ENCODE measurements at regions not wholly inside any gene's neighbourhood (a gene's known extent, or its start where the extent isn't known, plus 50 kb on each side); places are given as distances from the start of the nearest gene placed in this dataset.

DNA sequence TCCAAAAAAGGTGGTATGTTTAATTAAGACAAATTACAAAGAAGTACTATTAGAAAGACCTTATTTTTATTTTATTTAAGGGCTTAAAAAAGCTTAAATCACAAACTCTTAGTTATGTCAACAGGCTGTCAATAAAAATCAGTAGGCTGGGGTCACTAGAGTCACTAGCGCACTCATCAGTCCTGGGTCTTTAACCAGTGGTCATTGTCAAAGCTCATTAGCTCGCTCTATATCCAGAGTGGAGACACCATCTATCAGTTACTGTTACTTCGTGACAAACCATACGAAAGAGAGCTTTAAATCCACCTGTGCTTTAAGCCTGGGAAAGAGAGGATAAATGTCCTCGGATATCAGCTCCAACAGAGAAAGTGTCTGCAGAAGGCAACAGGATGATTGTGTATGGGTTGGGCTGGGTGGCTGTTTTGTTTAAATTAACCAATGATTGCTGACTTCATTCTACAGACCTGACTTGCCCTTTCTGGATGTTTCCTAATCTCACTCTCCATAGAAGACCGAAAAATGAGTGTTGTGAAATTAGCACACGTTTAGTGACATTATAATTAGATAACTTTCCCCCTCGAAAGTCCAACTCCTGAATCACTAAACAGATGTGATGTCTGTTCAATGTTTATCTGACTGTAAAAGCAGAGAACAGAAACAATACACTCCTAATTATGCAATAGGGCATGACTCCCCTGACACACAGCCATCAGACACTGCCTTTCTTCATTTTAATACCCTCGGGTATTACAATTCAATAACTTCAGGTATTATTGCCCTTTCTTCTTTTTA is 123.6 kb upstream of the TNPO1 start:
- Histone ChIP-seq H3K27ac (no peak overlapping the region), H3K4me3 (ENCODE audit: low read depth, low read length) (no peak overlapping the region), H3K27me3 (replicated peaks) (no peaks in the 10 kb centered on the region), H3K36me3 (replicated peaks) (no peaks in the 10 kb centered on the region)
- in situ Hi-C loops (cut with HindIII; ENCODE audit: low pct_ligation_motif_present, low sequenced_read_pairs), result no loop called here
- TF ChIP-seq, protein P1, sequence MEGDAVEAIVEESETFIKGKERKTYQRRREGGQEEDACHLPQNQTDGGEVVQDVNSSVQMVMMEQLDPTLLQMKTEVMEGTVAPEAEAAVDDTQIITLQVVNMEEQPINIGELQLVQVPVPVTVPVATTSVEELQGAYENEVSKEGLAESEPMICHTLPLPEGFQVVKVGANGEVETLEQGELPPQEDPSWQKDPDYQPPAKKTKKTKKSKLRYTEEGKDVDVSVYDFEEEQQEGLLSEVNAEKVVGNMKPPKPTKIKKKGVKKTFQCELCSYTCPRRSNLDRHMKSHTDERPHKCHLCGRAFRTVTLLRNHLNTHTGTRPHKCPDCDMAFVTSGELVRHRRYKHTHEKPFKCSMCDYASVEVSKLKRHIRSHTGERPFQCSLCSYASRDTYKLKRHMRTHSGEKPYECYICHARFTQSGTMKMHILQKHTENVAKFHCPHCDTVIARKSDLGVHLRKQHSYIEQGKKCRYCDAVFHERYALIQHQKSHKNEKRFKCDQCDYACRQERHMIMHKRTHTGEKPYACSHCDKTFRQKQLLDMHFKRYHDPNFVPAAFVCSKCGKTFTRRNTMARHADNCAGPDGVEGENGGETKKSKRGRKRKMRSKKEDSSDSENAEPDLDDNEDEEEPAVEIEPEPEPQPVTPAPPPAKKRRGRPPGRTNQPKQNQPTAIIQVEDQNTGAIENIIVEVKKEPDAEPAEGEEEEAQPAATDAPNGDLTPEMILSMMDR (IDR thresholded peaks at IDR 0.05; ENCODE audit: low read depth, low read length, missing control alignments), result no peak
- DNase-seq, result no peak

DNA sequence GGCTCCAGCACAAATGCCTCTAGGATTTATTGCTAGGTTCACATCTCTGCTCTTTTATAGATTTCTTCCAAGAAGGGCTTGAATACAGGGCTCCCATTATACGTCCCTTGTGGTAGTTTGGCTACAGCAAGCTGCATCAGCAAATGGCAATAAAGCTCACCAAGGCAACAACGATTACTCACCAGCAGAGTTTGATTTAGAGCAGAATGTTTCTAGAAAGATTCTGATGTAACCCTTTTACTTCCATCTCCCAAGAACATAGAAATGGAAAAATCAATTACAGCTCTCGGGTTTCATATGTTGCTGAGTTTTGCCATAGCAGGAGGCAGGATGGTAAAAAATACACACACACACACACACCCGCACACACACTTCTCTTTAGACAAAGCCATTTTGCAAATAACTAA is 124.2 kb upstream of the TNPO1 start:
- Histone ChIP-seq H3K27ac (no peak overlapping the region), H3K4me3 (ENCODE audit: low read depth, low read length) (no peak overlapping the region), H3K36me3 (replicated peaks) (no peaks in the 10 kb centered on the region), H3K27me3 (replicated peaks) (no peaks in the 10 kb centered on the region)
- DNase-seq, result no peak
- in situ Hi-C loops (cut with HindIII; ENCODE audit: low pct_ligation_motif_present, low sequenced_read_pairs), result no loop called here
- TF ChIP-seq, protein P1 (IDR thresholded peaks at IDR 0.05; ENCODE audit: low read depth, low read length, missing control alignments), result no peak

DNA sequence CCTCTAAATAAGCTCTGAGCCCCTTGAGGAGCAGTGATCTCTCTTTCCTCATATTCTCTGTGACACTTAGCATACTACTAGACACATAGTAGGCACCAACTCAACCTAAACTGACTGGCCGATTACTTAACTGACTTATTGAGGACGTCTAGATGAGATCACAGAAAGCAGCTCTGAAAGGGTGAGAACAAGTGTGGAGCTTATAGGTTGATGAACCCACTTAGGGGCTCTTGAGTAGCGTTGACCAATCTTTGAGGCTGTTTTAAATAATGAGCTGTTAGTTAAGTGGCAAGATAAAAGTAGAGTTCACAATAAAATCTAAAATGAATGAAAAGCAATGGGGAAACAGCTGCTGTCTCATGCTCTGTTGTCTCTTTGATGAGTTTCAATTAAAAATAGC is 124.7 kb upstream of the TNPO1 start:
- Histone ChIP-seq H3K27me3 (replicated peaks) (no peaks in the 10 kb centered on the region), H3K27ac (no peak overlapping the region), H3K36me3 (replicated peaks) (no peaks in the 10 kb centered on the region), H3K4me3 (ENCODE audit: low read depth, low read length) (no peak overlapping the region)
- in situ Hi-C loops (cut with HindIII; ENCODE audit: low pct_ligation_motif_present, low sequenced_read_pairs), result no loop called here
- TF ChIP-seq, protein P1 (IDR thresholded peaks at IDR 0.05; ENCODE audit: low read depth, low read length, missing control alignments), result no peak
- DNase-seq, result no peak

DNA sequence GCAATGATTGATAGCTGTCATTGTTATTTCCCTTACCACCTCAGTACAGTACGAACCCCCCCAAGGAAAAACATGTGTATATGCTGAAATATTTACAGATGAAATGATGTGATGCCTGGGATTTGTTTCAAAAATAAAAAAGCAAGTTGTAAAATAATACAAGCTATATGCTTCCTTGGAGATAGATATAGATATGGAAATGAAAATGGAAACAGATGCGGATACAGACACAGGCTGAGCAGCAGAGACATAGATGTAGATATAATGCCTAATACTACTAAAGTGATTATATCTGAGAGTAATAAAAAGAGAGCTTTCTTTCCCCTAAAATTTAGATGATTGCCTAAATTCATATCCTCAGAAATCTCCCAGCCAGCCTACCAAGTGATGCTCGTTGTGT is 127.5 kb upstream of the TNPO1 start:
- Histone ChIP-seq H3K27ac (no peak overlapping the region), H3K27me3 (replicated peaks) (no peaks in the 10 kb centered on the region), H3K36me3 (replicated peaks) (no peaks in the 10 kb centered on the region), H3K4me3 (ENCODE audit: low read depth, low read length) (no peak overlapping the region)
- TF ChIP-seq, protein P1 (IDR thresholded peaks at IDR 0.05; ENCODE audit: low read depth, low read length, missing control alignments), result no peak
- in situ Hi-C loops (cut with HindIII; ENCODE audit: low pct_ligation_motif_present, low sequenced_read_pairs), result no loop called here
- no peak for DNase-seq

DNA sequence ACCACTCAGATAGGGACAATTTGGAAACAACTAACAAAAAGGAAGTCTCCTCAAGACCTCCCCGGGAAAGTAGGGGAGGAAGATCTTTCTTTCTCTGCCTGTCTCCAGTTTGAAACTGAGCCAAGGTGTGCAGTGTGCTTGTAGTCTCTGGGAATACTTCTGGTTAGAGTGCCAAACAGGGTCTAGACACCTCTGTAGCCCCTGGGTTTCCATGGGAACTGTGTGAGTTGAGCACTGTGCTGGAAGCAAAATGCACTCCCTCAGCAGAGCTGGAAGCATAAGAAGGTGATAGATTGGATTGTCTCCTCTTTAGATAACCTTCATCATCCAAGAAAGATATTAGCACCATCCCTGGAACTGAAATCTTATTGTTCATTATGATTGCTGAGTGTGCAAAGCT is 129.2 kb upstream of the TNPO1 start:
- Histone ChIP-seq H3K27ac (no peak overlapping the region), H3K27me3 (replicated peaks) (no peaks in the 10 kb centered on the region), H3K4me3 (ENCODE audit: low read depth, low read length) (no peak overlapping the region), H3K36me3 (replicated peaks) (no peaks in the 10 kb centered on the region)
- DNase-seq, result no peak
- TF ChIP-seq, protein P1 (IDR thresholded peaks at IDR 0.05; ENCODE audit: low read depth, low read length, missing control alignments), result no peak
- in situ Hi-C loops (cut with HindIII; ENCODE audit: low pct_ligation_motif_present, low sequenced_read_pairs), result no loop called here

DNA sequence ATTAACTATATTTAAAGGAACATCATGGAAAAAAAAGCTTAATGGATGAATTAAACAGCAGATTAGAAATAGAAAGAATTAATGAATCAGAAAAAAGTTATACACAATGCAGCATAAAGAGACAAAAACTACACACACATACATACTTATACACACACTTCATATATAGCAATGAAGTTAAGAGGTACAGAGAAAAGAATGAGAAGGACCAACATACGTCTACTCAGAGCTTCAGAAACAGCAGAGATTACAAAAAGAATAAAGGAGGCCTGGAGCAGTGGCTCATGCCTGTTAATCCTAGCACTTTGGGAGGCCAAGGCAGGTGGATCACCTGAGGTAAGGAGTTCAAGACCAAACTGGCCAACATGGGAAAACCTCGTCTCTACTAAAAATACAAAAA is 133.9 kb upstream of the TNPO1 start:
- no peaks in the 10 kb centered on the region for H3K36me3 ChIP-seq (replicated peaks)
- no peak overlapping the region for H3K27ac ChIP-seq
- DNase-seq, result no peak
- no peak overlapping the region for H3K4me3 ChIP-seq (ENCODE audit: low read depth, low read length)
- H3K27me3 ChIP-seq (replicated peaks), result no peaks in the 10 kb centered on the region
- in situ Hi-C loops (cut with HindIII; ENCODE audit: low pct_ligation_motif_present, low sequenced_read_pairs), result no loop called here
- TF ChIP-seq, protein P1 (IDR thresholded peaks at IDR 0.05; ENCODE audit: low read depth, low read length, missing control alignments), result no peak

Measured in brain microvascular endothelial cell (primary cell).